ENCODE measurements at regions not wholly inside any gene's neighbourhood (a gene's known extent, or its start where the extent isn't known, plus 50 kb on each side); places are given as distances from the start of the nearest gene placed in this dataset.

DNA sequence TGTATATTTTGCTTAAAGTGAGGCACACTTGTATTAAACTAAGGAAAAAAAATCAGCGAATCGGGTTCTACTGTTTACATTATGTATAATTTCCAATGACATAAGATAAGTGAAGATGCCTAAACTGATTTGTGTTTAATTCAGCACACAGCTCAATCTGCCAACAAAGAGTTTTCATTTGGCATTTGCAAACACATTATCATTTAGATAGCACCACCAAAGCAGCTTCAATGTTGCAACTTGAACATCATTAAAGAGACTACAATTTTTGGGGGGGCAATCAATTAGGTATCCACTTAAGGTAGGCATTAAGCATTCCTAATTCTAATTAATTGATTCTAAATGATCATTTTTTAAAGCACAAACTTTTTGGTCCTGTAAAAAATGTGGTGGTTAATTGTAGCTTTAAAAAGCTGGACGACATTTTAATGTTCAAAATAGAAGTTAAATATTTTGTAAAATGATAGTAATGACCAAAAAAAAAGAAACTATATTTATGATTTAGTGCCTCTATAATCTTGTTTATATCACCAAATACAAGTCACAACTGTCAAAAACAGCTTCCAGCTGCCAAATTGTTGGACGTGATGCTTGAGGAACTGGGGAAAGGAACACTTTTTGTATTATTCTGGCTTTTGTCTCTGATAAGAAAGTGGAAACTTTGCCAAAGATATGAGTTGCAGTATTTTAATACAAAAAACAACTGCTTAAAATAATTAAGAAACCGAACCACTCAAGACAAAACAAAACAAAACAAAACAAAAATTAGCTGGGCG lies 57.1 kb downstream of the CYCS start:
- Histone ChIP-seq H3K4me2 (ENCODE audit: low read length) (no peak overlapping the region), H3K4me3 (ENCODE audit: low read length) (no peak overlapping the region), H3F3A (ENCODE audit: low read length, unreplicated experiment) (no peaks in the 10 kb centered on the region), H3K27ac (ENCODE audit: low read length) (no peak overlapping the region), H3K4me1 (ENCODE audit: insufficient read depth, low read length) (peaks cover 10% of the 10 kb centered on the region), H3K9me3 (ENCODE audit: low read length) (no peaks in the 10 kb centered on the region), H3K9ac (ENCODE audit: low read length) (no peak overlapping the region), H4K20me1 (ENCODE audit: low read length) (no peaks in the 10 kb centered on the region), H3K36me3 (ENCODE audit: low read depth, low read length) (no peaks in the 10 kb centered on the region), H3K27me3 (ENCODE audit: low read length) (no peaks in the 10 kb centered on the region), H2AFZ (ENCODE audit: low read length) (no peak overlapping the region), H3K79me2 (ENCODE audit: low read length) (no peaks in the 10 kb centered on the region), H3K9me2 (replicated peaks; ENCODE audit: low read length) (no peaks in the 10 kb centered on the region)
- BruUV-seq (replicated peaks), result no TSS peak
- CTCF ChIA-PET, result interaction anchor here (1.3 kb wide), 1 partner anchor 89 kb away, joined by 3 read pairs; the partner anchor contains the start of gene OSBPL3
- no peak for TF ChIP-seq CTCF (conservative IDR thresholded peaks at IDR 0.05; ENCODE audit: low read depth, low read length)
- intact Hi-C loops (cut with micrococcal nuclease), result no loop called here
- POLR2A ChIA-PET (ENCODE audit: unreplicated experiment), result no interaction called here
- ATAC-seq, result no peak
- no peak for DNase-seq

GRCh38 chr7:25066253-25066652 lies 58.8 kb downstream of the CYCS start:
- intact Hi-C loops (cut with micrococcal nuclease), result no loop called here
- no peaks in the 10 kb centered on the region for H3K36me3 ChIP-seq (ENCODE audit: low read depth, low read length)
- TF ChIP-seq CTCF (conservative IDR thresholded peaks at IDR 0.05; ENCODE audit: low read depth, low read length) (no peak), EZH2phosphoT487 (IDR thresholded peaks at IDR 0.05; ENCODE audit: borderline replicate concordance, low read length) (no peak), EZH2 (IDR thresholded peaks at IDR 0.05; ENCODE audit: low read length, unreplicated experiment) (no peak)
- no peak overlapping the region for H3K4me2 ChIP-seq (ENCODE audit: low read length)
- H3K27ac ChIP-seq (ENCODE audit: low read length), result no peak overlapping the region
- no peak overlapping the region for H3K9ac ChIP-seq (ENCODE audit: low read length)
- ChIA-PET POLR2A (ENCODE audit: unreplicated experiment) (no interaction called here), CTCF (no interaction called here)
- no TSS peak for BruUV-seq (replicated peaks)
- no peak overlapping the region for H3K4me3 ChIP-seq (ENCODE audit: low read length)
- H2AFZ ChIP-seq (ENCODE audit: low read length), result no peak overlapping the region
- H3K27me3 ChIP-seq (ENCODE audit: low read length), result no peaks in the 10 kb centered on the region
- no peaks in the 10 kb centered on the region for H3K9me3 ChIP-seq (ENCODE audit: low read length)
- no peaks in the 10 kb centered on the region for H3K79me2 ChIP-seq (ENCODE audit: low read length)
- H4K20me1 ChIP-seq (ENCODE audit: low read length), result no peaks in the 10 kb centered on the region
- H3F3A ChIP-seq (ENCODE audit: low read length, unreplicated experiment), result no peaks in the 10 kb centered on the region
- peaks cover 10% of the 10 kb centered on the region for H3K4me1 ChIP-seq (ENCODE audit: insufficient read depth, low read length)
- H3K9me2 ChIP-seq (replicated peaks; ENCODE audit: low read length), result no peaks in the 10 kb centered on the region
- no peak for DNase-seq
- ATAC-seq, result no peak

DNA sequence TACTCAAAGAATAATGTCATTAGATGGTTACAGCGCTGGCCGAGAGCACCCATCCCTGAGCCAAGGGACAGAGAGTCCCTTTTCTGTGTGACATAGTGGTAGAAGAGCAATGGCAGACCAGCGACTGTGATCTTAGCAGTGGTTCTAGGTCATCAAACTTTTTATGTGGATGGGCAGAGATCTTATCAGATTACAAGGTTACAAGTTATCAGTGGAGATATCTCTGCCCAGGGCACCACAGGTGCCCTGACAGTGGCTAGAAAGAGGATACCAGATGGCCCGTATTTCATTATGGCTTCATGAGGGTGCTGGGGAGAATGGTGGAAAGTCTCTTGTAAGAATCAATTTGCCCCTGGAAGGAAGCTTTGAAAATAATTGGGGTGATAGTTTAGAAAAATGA lies 62.7 kb downstream of the CYCS start:
- intact Hi-C loops (cut with micrococcal nuclease), result no loop called here
- Histone ChIP-seq H3K9me2 (replicated peaks; ENCODE audit: low read length) (no peaks in the 10 kb centered on the region), H3K79me2 (ENCODE audit: low read length) (no peaks in the 10 kb centered on the region), H3K4me1 (ENCODE audit: insufficient read depth, low read length) (no peaks in the 10 kb centered on the region), H3K9me3 (ENCODE audit: low read length) (no peaks in the 10 kb centered on the region), H3K27me3 (ENCODE audit: low read length) (no peaks in the 10 kb centered on the region), H3K36me3 (ENCODE audit: low read depth, low read length) (no peaks in the 10 kb centered on the region), H3F3A (ENCODE audit: low read length, unreplicated experiment) (no peaks in the 10 kb centered on the region), H4K20me1 (ENCODE audit: low read length) (no peaks in the 10 kb centered on the region), H2AFZ (ENCODE audit: low read length) (no peak overlapping the region), H3K4me2 (ENCODE audit: low read length) (no peak overlapping the region), H3K4me3 (ENCODE audit: low read length) (no peak overlapping the region), H3K9ac (ENCODE audit: low read length) (no peak overlapping the region), H3K27ac (ENCODE audit: low read length) (no peak overlapping the region)
- ATAC-seq, result no peak
- no TSS peak for BruUV-seq (replicated peaks)
- TF ChIP-seq EZH2phosphoT487 (IDR thresholded peaks at IDR 0.05; ENCODE audit: borderline replicate concordance, low read length) (no peak), EZH2 (IDR thresholded peaks at IDR 0.05; ENCODE audit: low read length, unreplicated experiment) (no peak), CTCF (conservative IDR thresholded peaks at IDR 0.05; ENCODE audit: low read depth, low read length) (no peak)
- DNase-seq, result no peak
- ChIA-PET CTCF (no interaction called here), POLR2A (ENCODE audit: unreplicated experiment) (interaction anchor here (0.6 kb wide), 2 partner anchors 51 to 180 kb away, joined by 3 to 5 read pairs; no protein-coding TSS in a partner anchor)

All from PC-3 (cell line).